Chondrocyte (in vitro differentiated cells): ENCODE measurements at regions not wholly inside any gene's neighbourhood (a gene's known extent, or its start where the extent isn't known, plus 50 kb on each side); places are given as distances from the start of the nearest gene placed in this dataset.

Source experiments
- DNase-seq: peaks from one replicate; pipeline ENCODE4 v3.0.0; 2021; ENCODE audit warnings: mixed read lengths, low spot score
- H3K27ac Mint-ChIP-seq: one replicate; pipeline ENCODE4 v1.8.0; 2021; ENCODE audit warnings: mild to moderate bottlenecking, moderate library complexity, mixed read lengths; ENCODE audit not compliant: unreplicated experiment
- H3K27me3 Mint-ChIP-seq: 2 replicates; pipeline ENCODE4 v1.8.0; 2021; ENCODE audit warnings: low read depth, mixed read lengths
- H3K36me3 Mint-ChIP-seq: 2 replicates; pipeline ENCODE4 v1.8.0; 2021; ENCODE audit warnings: low read depth, mixed read lengths
- H3K4me1 Mint-ChIP-seq: 2 replicates; pipeline ENCODE4 v1.8.0; 2021; ENCODE audit warnings: low read depth, mild to moderate bottlenecking, mixed read lengths
- H3K4me3 Mint-ChIP-seq: one replicate; pipeline ENCODE4 v1.8.0; 2021; ENCODE audit warnings: mild to moderate bottlenecking, moderate library complexity, mixed read lengths; ENCODE audit not compliant: unreplicated experiment
- H3K9me3 Mint-ChIP-seq: 2 replicates; pipeline ENCODE4 v1.8.0; 2021; ENCODE audit warnings: low read depth, mixed read lengths
- CTCF ChIP-seq: fragments of 200-600 bp; sonication (generic); IDR thresholded peaks from 2 replicates; pipeline ENCODE4 v1.5.0; 2021; ENCODE audit warnings: antibody characterized with exemption, mild to moderate bottlenecking, moderate library complexity

GRCh38 chr9:73022353-73022752 lies 69.5 kb upstream of the ALDH1A1 start:
- H3K36me3 Mint-ChIP-seq = no peaks in the 10 kb centered on the region

GRCh38 chr9:73020877-73021276 lies 68.0 kb upstream of the ALDH1A1 start:
- TF ChIP-seq CTCF = no peak
- no peak overlapping the region for H3K27ac Mint-ChIP-seq
- H3K9me3 Mint-ChIP-seq = peaks cover 16% of the 10 kb centered on the region
- no peak overlapping the region for H3K4me3 Mint-ChIP-seq
- DNase-seq = no peak
- peaks cover 20% of the 10 kb centered on the region for H3K27me3 Mint-ChIP-seq
- no peaks in the 10 kb centered on the region for H3K36me3 Mint-ChIP-seq
- H3K4me1 Mint-ChIP-seq = peaks cover 5% of the 10 kb centered on the region

More at GRCh38 chr9:73022353-73022752, 69.5 kb upstream of the ALDH1A1 start:
- Mint-ChIP-seq H3K4me3 (no peak overlapping the region), H3K9me3 (peaks cover 15% of the 10 kb centered on the region), H3K4me1 (peaks cover 5% of the 10 kb centered on the region), H3K27ac (no peak overlapping the region), H3K27me3 (peaks cover 16% of the 10 kb centered on the region)
- no peak for DNase-seq
- TF ChIP-seq CTCF = no peak

GRCh38 chr9:73014011-73014410 lies 61.2 kb upstream of the ALDH1A1 start:
- Mint-ChIP-seq H3K36me3 (no peaks in the 10 kb centered on the region), H3K4me3 (no peak overlapping the region), H3K9me3 (peaks cover 16% of the 10 kb centered on the region), H3K4me1 (peaks cover 7% of the 10 kb centered on the region), H3K27me3 (peaks cover 16% of the 10 kb centered on the region), H3K27ac (no peak overlapping the region)
- TF ChIP-seq CTCF = no peak
- no peak for DNase-seq

- H3K27me3 Mint-ChIP-seq = peaks cover 23% of the 10 kb centered on the region
- H3K27ac Mint-ChIP-seq = no peak overlapping the region
- peaks cover 7% of the 10 kb centered on the region for H3K4me1 Mint-ChIP-seq
- TF ChIP-seq CTCF = no peak
- H3K9me3 Mint-ChIP-seq = no peaks in the 10 kb centered on the region
- no peak for DNase-seq
- H3K4me3 Mint-ChIP-seq = no peak overlapping the region
- H3K36me3 Mint-ChIP-seq = no peaks in the 10 kb centered on the region
These were observed 59.1 kb upstream of the ALDH1A1 start for GRCh38 chr9:73011956-73012355.

- Mint-ChIP-seq H3K4me3 (no peak overlapping the region), H3K27ac (no peak overlapping the region), H3K27me3 (peaks cover 22% of the 10 kb centered on the region), H3K36me3 (no peaks in the 10 kb centered on the region), H3K4me1 (peaks cover 7% of the 10 kb centered on the region), H3K9me3 (no peaks in the 10 kb centered on the region)
- TF ChIP-seq CTCF = no peak
- DNase-seq = no peak
These were observed 58.4 kb upstream of the ALDH1A1 start for GRCh38 chr9:73011181-73011750.
